ENCODE measurements at regions not wholly inside any gene's neighbourhood (a gene's known extent, or its start where the extent isn't known, plus 50 kb on each side); places are given as distances from the start of the nearest gene placed in this dataset.
"Not testable (repeated sequence)": the region's sequence is repeated elsewhere in the genome, so short reads cannot be mapped to it uniquely, and the experiment has no call there.

DNA sequence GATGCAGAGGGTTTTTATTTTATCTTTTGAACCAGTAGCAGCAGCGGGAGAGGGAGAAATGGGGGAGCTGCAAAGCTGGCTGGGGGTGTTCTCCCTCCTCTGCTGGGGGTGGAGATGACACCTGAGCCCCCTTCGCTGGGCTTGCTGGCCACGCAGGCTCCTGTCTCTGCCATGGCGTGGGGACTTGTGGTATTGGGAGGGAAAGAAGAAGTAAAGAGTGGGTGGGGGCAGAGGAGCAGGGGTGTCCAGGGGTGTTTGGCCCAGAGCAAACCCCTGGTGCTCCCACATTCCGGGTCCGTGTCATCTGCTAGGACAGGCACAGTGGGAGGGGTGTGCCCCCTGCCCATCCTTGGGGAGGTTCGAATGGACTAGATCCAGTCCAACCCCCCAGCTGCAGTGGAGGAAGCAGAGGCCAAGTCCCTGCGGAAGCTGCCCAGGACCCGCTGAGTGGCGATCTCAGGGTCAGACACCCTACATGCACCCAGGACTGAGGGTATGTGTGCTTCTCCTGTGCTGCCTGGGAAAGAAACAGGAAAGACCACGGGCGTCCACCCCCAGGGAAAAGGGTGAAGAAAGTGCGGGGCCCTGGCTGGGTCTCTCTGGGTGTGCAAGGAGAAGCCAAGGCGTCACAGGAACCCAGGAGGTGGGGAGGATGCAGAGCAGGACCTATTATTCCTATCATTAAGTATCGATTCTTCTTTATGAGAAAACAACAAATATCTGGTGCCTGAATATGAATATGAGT, 163.2 kb downstream of the TRIM43 start:
- TF ChIP-seq CTCF (conservative IDR thresholded peaks at IDR 0.05 in 1 of 2, IDR thresholded peaks at IDR 0.05 in 1 of 2; ENCODE audit: low read depth in 1 of 2, low read length in 2 of 2); EZH2 (IDR thresholded peaks at IDR 0.05; ENCODE audit: low read length, missing control alignments): not testable (repeated sequence)
